ENCODE measurements at regions not wholly inside any gene's neighbourhood (a gene's known extent, or its start where the extent isn't known, plus 50 kb on each side); places are given as distances from the start of the nearest gene placed in this dataset.

GRCh38 chr4:126427853-126428252 lies 1113.1 kb downstream of the FAT4 start:
- TF ChIP-seq CTCF (IDR thresholded peaks at IDR 0.05), result no peak
- TF ChIP-seq POLR2A (IDR thresholded peaks at IDR 0.05), result no peak
